GM20000 (cell line): ENCODE measurements at regions not wholly inside any gene's neighbourhood (a gene's known extent, or its start where the extent isn't known, plus 50 kb on each side); places are given as distances from the start of the nearest gene placed in this dataset.
"Not testable (repeated sequence)": the region's sequence is repeated elsewhere in the genome, so short reads cannot be mapped to it uniquely, and the experiment has no call there.

Experiments
- DNase-seq: peaks from one replicate; pipeline ENCODE4 v3.0.0; 2012; ENCODE audit warnings: low spot score
- CTCF ChIP-seq: IDR thresholded peaks from 2 replicates; pipeline ENCODE4 v1.5.1; 2012; ENCODE audit warnings: mild to moderate bottlenecking, control low read depth; ENCODE audit errors: extremely low read depth, missing control alignments

GRCh38 chr2:176854878-176855277 lies 357.7 kb upstream of the HNRNPA3 start:
- no peak for DNase-seq
- TF ChIP-seq CTCF, result no peak

- no peak for TF ChIP-seq CTCF
- no peak for DNase-seq
Observed at GRCh38 chr2:176856683-176857082, 355.9 kb upstream of the HNRNPA3 start.

GRCh38 chr2:176865336-176865735 lies 347.3 kb upstream of the HNRNPA3 start:
- DNase-seq, result no peak
- no peak for TF ChIP-seq CTCF

GRCh38 chr2:176872406-176872805 lies 340.2 kb upstream of the HNRNPA3 start:
- no peak for TF ChIP-seq CTCF
- no peak for DNase-seq

- TF ChIP-seq CTCF, result no peak
Observed at GRCh38 chr2:176873403-176873802, 339.2 kb upstream of the HNRNPA3 start.

GRCh38 chr2:176876493-176877103 lies 336.0 kb upstream of the HNRNPA3 start:
- no peak for DNase-seq
- no peak for TF ChIP-seq CTCF

More at GRCh38 chr2:176873403-176873802, 339.2 kb upstream of the HNRNPA3 start:
- no peak for DNase-seq

GRCh38 chr2:176879426-176879995 lies 333.1 kb upstream of the HNRNPA3 start:
- no peak for DNase-seq
- no peak for TF ChIP-seq CTCF

GRCh38 chr2:176882045-176882444 lies 330.5 kb upstream of the HNRNPA3 start:
- DNase-seq, result not testable (repeated sequence)
